HL-60 (cell line): ENCODE measurements at regions not wholly inside any gene's neighbourhood (a gene's known extent, or its start where the extent isn't known, plus 50 kb on each side); places are given as distances from the start of the nearest gene placed in this dataset.

ENCODE experiments used
- DNase-seq, 2 experiments: peaks; one replicate each; pipeline ENCODE4 v3.0.0-alpha.2; 2010 to 2020; ENCODE audit warnings: low read depth in 1 of 2, low spot score in 1 of 2
- H3K27ac ChIP-seq: fragments of 250-450 bp; sonication (Bioruptor Pico); replicated peaks from 2 replicates; pipeline ENCODE4 v1.5.1; 2020; ENCODE audit warnings: mild to moderate bottlenecking, moderate library complexity
- H3K27me3 ChIP-seq: fragments of 250-450 bp; sonication (Bioruptor Pico); 2 replicates; pipeline ENCODE4 v1.5.1; 2021; ENCODE audit warnings: mild to moderate bottlenecking, moderate library complexity; ENCODE audit not compliant: insufficient read depth, poor library complexity, severe bottlenecking
- H3K4me3 ChIP-seq: replicated peaks from 2 replicates; pipeline ENCODE4 v1.5.1; 2011; ENCODE audit warnings: mild to moderate bottlenecking, control low read depth, low read length; ENCODE audit not compliant: insufficient read depth
- CTCF ChIP-seq: IDR thresholded peaks from one replicate; pipeline ENCODE4 v1.5.1; 2011; ENCODE audit warnings: low read length, control low read depth, inconsistent platforms; ENCODE audit not compliant: insufficient read depth
- GABPA ChIP-seq: IDR thresholded peaks from 2 replicates; pipeline ENCODE4 v1.6.1; 2012; ENCODE audit warnings: low read depth
- POLR2AphosphoS5 ChIP-seq: IDR thresholded peaks from 2 replicates; pipeline ENCODE4 v1.6.1; 2012; ENCODE audit warnings: low read depth
- REST ChIP-seq: IDR thresholded peaks from 2 replicates; pipeline ENCODE4 v1.6.1; 2012; ENCODE audit warnings: low read depth; ENCODE audit not compliant: insufficient replicate concordance
- SPI1 ChIP-seq: IDR thresholded peaks from 2 replicates; pipeline ENCODE4 v1.6.1; 2012; ENCODE audit warnings: low read depth, mild to moderate bottlenecking, borderline replicate concordance

GRCh38 chr14:39576258-39576657, 144.0 kb upstream of the FBXO33 start:
- Histone ChIP-seq H3K4me3 (no peak overlapping the region), H3K27ac (no peak overlapping the region), H3K27me3 (no peaks in the 10 kb centered on the region)
- DNase-seq = no peak
- TF ChIP-seq POLR2AphosphoS5 = no peak
- no peak for TF ChIP-seq GABPA
- no peak for TF ChIP-seq CTCF
- no peak for TF ChIP-seq SPI1
- TF ChIP-seq REST = no peak

GRCh38 chr14:39568809-39569538, 136.7 kb upstream of the FBXO33 start:
- TF ChIP-seq GABPA = no peak
- TF ChIP-seq REST = no peak
- no peak for TF ChIP-seq CTCF
- TF ChIP-seq POLR2AphosphoS5 = no peak
- no peak for TF ChIP-seq SPI1

GRCh38 chr14:39566795-39567194, 134.6 kb upstream of the FBXO33 start:
- no peak for DNase-seq
- H3K27ac ChIP-seq = no peak overlapping the region
- H3K27me3 ChIP-seq = no peaks in the 10 kb centered on the region
- no peak overlapping the region for H3K4me3 ChIP-seq
- TF ChIP-seq SPI1 = no peak
- TF ChIP-seq REST = no peak
- no peak for TF ChIP-seq GABPA
- TF ChIP-seq POLR2AphosphoS5 = no peak
- TF ChIP-seq CTCF = no peak

More at GRCh38 chr14:39568809-39569538, 136.7 kb upstream of the FBXO33 start:
- DNase-seq = no peak
- H3K27ac ChIP-seq = no peak overlapping the region
- no peak overlapping the region for H3K4me3 ChIP-seq
- H3K27me3 ChIP-seq = no peaks in the 10 kb centered on the region
